ENCODE measurements at regions not wholly inside any gene's neighbourhood (a gene's known extent, or its start where the extent isn't known, plus 50 kb on each side); places are given as distances from the start of the nearest gene placed in this dataset.

- TF ChIP-seq CTCF (conservative IDR thresholded peaks at IDR 0.05; ENCODE audit: low read length): no peak
- TF ChIP-seq EZH2phosphoT487 (IDR thresholded peaks at IDR 0.05; ENCODE audit: borderline replicate concordance): no peak
These were observed 274.9 kb upstream of the PPP2R3A start for GRCh38 chr3:135690664-135691063.

Data from Loucy (cell line).